Peyer's patch (tissue), 4 donors: ENCODE measurements at regions not wholly inside any gene's neighbourhood (a gene's known extent, or its start where the extent isn't known, plus 50 kb on each side); places are given as distances from the start of the nearest gene placed in this dataset.
"Not testable (repeated sequence)": the region's sequence is repeated elsewhere in the genome, so short reads cannot be mapped to it uniquely, and the experiment has no call there.

Source experiments
- DNase-seq, 3 donors: peaks; one replicate each; pipeline ENCODE4 v3.0.0-alpha.2; 2017 to 2019
- H3K27ac ChIP-seq, 4 donors: fragments of 200-600 bp; sonication (generic); one replicate each; pipeline ENCODE4 v1.5.1; 2016 to 2019
- H3K27me3 ChIP-seq, 2 donors: fragments of 200-600 bp; sonication (generic); one replicate each; pipeline ENCODE4 v1.5.1; 2019
- H3K36me3 ChIP-seq, 3 donors: fragments of 200-600 bp; sonication (generic); one replicate each; pipeline ENCODE4 v1.5.1; 2016 to 2019
- H3K4me1 ChIP-seq, 4 donors: fragments of 200-600 bp; sonication (generic); one replicate each; pipeline ENCODE4 v1.5.1; 2016 to 2019
- H3K4me3 ChIP-seq, 4 donors: fragments of 200-600 bp; sonication (generic); 1 replicate in 3 of 4; 2 replicates in 1 of 4; pipeline ENCODE4 v1.5.1; 2016 to 2019; ENCODE audit warnings: mild to moderate bottlenecking in 1 of 4
- H3K9me3 ChIP-seq, 4 donors: fragments of 200-600 bp; sonication (generic); one replicate each; pipeline ENCODE4 v1.5.1; 2016 to 2019; ENCODE audit warnings: mild to moderate bottlenecking in 1 of 4
- CTCF ChIP-seq, 6 experiments: fragments of 450-650 bp in 4 of 6; fragments of 200-600 bp in 2 of 6; sonication (generic) in 1 of 6; IDR thresholded peaks; one replicate each; pipeline ENCODE4 v1.5.1; 2017 to 2019; ENCODE audit warnings: antibody characterized with exemption in 6 of 6, mild to moderate bottlenecking in 3 of 6, moderate library complexity in 1 of 6
- POLR2A ChIP-seq, 2 donors: fragments of 450-650 bp; IDR thresholded peaks; one replicate each; pipeline ENCODE4 v1.5.1; 2017; ENCODE audit warnings: antibody characterized with exemption in 2 of 2, mild to moderate bottlenecking in 2 of 2, moderate library complexity in 2 of 2

GRCh38 chr10:4902571-4903011 lies 60.6 kb upstream of the AKR1C1 start:
- H3K9me3 ChIP-seq: no peaks in the 10 kb centered on the region
- H3K4me3 ChIP-seq: no peak overlapping the region
- H3K4me1 ChIP-seq: no peaks in the 10 kb centered on the region
- no peaks in the 10 kb centered on the region for H3K36me3 ChIP-seq
- TF ChIP-seq CTCF (IDR thresholded peaks at IDR 0.05): no peak
- no peak for TF ChIP-seq POLR2A (IDR thresholded peaks at IDR 0.05)
- no peak for DNase-seq
- no peaks in the 10 kb centered on the region for H3K27me3 ChIP-seq
- H3K27ac ChIP-seq: peak overlapping the region in 1 of 4 donors; percentile 3

GRCh38 chr10:4903126-4903525 lies 60.1 kb upstream of the AKR1C1 start:
- peak overlapping the region in 1 of 4 donors; percentile 31 for H3K27ac ChIP-seq
- not testable (repeated sequence) for H3K9me3 ChIP-seq, DNase-seq, H3K36me3 ChIP-seq, H3K4me1 ChIP-seq, H3K4me3 ChIP-seq, H3K27me3 ChIP-seq

- not testable (repeated sequence) for H3K27me3 ChIP-seq, DNase-seq, H3K27ac ChIP-seq
Measured at GRCh38 chr10:4903675-4904074, 59.5 kb upstream of the AKR1C1 start.

GRCh38 chr10:4909118-4909517 lies 54.1 kb upstream of the AKR1C1 start:
- no peaks in the 10 kb centered on the region for H3K36me3 ChIP-seq
- TF ChIP-seq POLR2A (IDR thresholded peaks at IDR 0.05) (no peak), CTCF (IDR thresholded peaks at IDR 0.05) (no peak)
- no peak overlapping the region for H3K27ac ChIP-seq
- no peak for DNase-seq
- H3K9me3 ChIP-seq: no peaks in the 10 kb centered on the region
- no peaks in the 10 kb centered on the region for H3K4me1 ChIP-seq
- H3K27me3 ChIP-seq: no peaks in the 10 kb centered on the region
- H3K4me3 ChIP-seq: no peak overlapping the region

More at GRCh38 chr10:4903675-4904074, 59.5 kb upstream of the AKR1C1 start:
- H3K4me1 ChIP-seq, H3K4me3 ChIP-seq, H3K9me3 ChIP-seq, H3K36me3 ChIP-seq: not testable (repeated sequence)
